HFF-Myc (cell line): ENCODE measurements at regions not wholly inside any gene's neighbourhood (a gene's known extent, or its start where the extent isn't known, plus 50 kb on each side); places are given as distances from the start of the nearest gene placed in this dataset.

ENCODE experiments used
- DNase-seq: peaks from one replicate; pipeline ENCODE4 v3.0.0-alpha.2; 2011; ENCODE audit warnings: low read depth; ENCODE audit errors: extremely low read depth
- H3K4me3 ChIP-seq: replicated peaks from 2 replicates; pipeline ENCODE4 v1.5.1; 2011; ENCODE audit warnings: low read depth, mild to moderate bottlenecking, control low read depth, low read length
- CTCF ChIP-seq: IDR thresholded peaks from 2 replicates; pipeline ENCODE4 v1.5.1; 2012; ENCODE audit warnings: mild to moderate bottlenecking, low read depth, low read length, control low read depth; ENCODE audit errors: missing control alignments

- H3K4me3 ChIP-seq: no peak overlapping the region
- TF ChIP-seq CTCF: no peak
- no peak for DNase-seq
These were observed 67.8 kb upstream of the CITED2 start for GRCh38 chr6:139442188-139442671.

- no peak for TF ChIP-seq CTCF
- no peak for DNase-seq
- H3K4me3 ChIP-seq: no peak overlapping the region
These were observed 64.9 kb upstream of the CITED2 start for GRCh38 chr6:139439349-139439748.

- no peak for TF ChIP-seq CTCF
- no peak for DNase-seq
- H3K4me3 ChIP-seq: no peak overlapping the region
These were observed 64.3 kb upstream of the CITED2 start for GRCh38 chr6:139438775-139439174.

- no peak for DNase-seq
- H3K4me3 ChIP-seq: no peak overlapping the region
- no peak for TF ChIP-seq CTCF
These were observed 62.5 kb upstream of the CITED2 start for GRCh38 chr6:139436957-139437348.

GRCh38 chr6:139436200-139436956 lies 61.9 kb upstream of the CITED2 start:
- TF ChIP-seq CTCF: no peak
- no peak overlapping the region for H3K4me3 ChIP-seq
- no peak for DNase-seq

- no peak for DNase-seq
- TF ChIP-seq CTCF: no peak
- H3K4me3 ChIP-seq: no peak overlapping the region
These were observed 59.4 kb upstream of the CITED2 start for GRCh38 chr6:139433631-139434419.
